ENCODE measurements at regions not wholly inside any gene's neighbourhood (a gene's known extent, or its start where the extent isn't known, plus 50 kb on each side); places are given as distances from the start of the nearest gene placed in this dataset.

DNA sequence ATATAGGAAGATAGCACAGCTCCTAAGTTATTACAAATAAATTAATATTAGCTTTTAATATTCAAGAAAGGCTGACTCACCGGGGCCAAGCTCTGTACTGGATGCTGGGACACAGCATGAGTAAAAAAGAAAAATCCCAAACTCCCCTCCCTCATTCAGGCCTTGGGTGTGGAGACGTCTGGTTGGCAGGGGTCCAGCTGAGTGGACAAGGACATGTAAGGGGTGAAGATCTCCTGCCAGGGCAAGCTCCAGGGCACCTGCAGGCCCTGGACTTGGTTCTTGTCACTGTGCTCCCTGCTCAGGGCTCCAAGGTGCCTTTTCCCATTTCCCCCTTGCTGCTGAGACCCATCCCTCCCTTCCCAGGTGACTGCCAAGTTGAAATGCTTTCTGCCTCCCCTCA lies 388.5 kb downstream of the ENC1 start:
- Histone ChIP-seq H3K9ac (replicated peaks; ENCODE audit: extremely low read depth, insufficient read depth, low read length) (no peak overlapping the region), H3K27me3 (ENCODE audit: control insufficient read depth in 2 of 2, insufficient read depth in 2 of 2, low read length in 2 of 2) (peaks cover 5 to 9% of the 10 kb centered on the region in 2 experiments), H3K4me3 (replicated peaks in 1 of 3; ENCODE audit: insufficient read depth in 1 of 3, low read depth in 1 of 3, low read length in 3 of 3) (no peak overlapping the region), H3K9me3 (replicated peaks; ENCODE audit: control insufficient read depth, insufficient read depth, low read length) (no peaks in the 10 kb centered on the region), H2AFZ (ENCODE audit: low read depth, low read length) (no peak overlapping the region), H3K79me2 (ENCODE audit: control insufficient read depth, insufficient read depth, low read length) (no peaks in the 10 kb centered on the region), H3K4me1 (ENCODE audit: control insufficient read depth, extremely low read depth, insufficient read depth, low read length) (peaks cover 9% of the 10 kb centered on the region), H3K27ac (ENCODE audit: insufficient read depth, low read depth, low read length) (no peak overlapping the region), H3K36me3 (ENCODE audit: control insufficient read depth in 2 of 2, extremely low read depth in 1 of 2, insufficient read depth in 2 of 2, low read length in 2 of 2) (no peaks in the 10 kb centered on the region), H3K4me2 (ENCODE audit: insufficient read depth, low read length) (no peak overlapping the region), H3K9me1 (replicated peaks; ENCODE audit: control insufficient read depth, extremely low read depth, insufficient read depth, low read length) (no peaks in the 10 kb centered on the region), H4K20me1 (replicated peaks; ENCODE audit: control insufficient read depth, extremely low read depth, insufficient read depth, low read length) (no peaks in the 10 kb centered on the region)
- intact Hi-C loops (cut with micrococcal nuclease): no loop called here
- no peak for FAIRE-seq
- no peak for DNase-seq (ENCODE audit: low read depth, low spot score)
- dilution Hi-C loops (cut with MboI; ENCODE audit: extremely low pct_ligation_motif_present, low sequenced_read_pairs): no loop called here
- ChIA-PET POLR2A (no interaction called here), CTCF (interaction anchor here (1.1 kb wide), 1 partner anchor 386 kb away, joined by 3 read pairs; no protein-coding TSS in a partner anchor)
- TF ChIP-seq, protein P1, sequence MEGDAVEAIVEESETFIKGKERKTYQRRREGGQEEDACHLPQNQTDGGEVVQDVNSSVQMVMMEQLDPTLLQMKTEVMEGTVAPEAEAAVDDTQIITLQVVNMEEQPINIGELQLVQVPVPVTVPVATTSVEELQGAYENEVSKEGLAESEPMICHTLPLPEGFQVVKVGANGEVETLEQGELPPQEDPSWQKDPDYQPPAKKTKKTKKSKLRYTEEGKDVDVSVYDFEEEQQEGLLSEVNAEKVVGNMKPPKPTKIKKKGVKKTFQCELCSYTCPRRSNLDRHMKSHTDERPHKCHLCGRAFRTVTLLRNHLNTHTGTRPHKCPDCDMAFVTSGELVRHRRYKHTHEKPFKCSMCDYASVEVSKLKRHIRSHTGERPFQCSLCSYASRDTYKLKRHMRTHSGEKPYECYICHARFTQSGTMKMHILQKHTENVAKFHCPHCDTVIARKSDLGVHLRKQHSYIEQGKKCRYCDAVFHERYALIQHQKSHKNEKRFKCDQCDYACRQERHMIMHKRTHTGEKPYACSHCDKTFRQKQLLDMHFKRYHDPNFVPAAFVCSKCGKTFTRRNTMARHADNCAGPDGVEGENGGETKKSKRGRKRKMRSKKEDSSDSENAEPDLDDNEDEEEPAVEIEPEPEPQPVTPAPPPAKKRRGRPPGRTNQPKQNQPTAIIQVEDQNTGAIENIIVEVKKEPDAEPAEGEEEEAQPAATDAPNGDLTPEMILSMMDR (IDR thresholded peaks at IDR 0.05; ENCODE audit: extremely low read depth in 1 of 2, insufficient read depth in 1 of 2, low read depth in 1 of 2, low read length in 2 of 2): no peak
- TF ChIP-seq MYC (IDR thresholded peaks at IDR 0.05; ENCODE audit: low read depth, low read length) (no peak), JUN (IDR thresholded peaks at IDR 0.05; ENCODE audit: borderline replicate concordance, insufficient read depth, insufficient read length, low read depth) (no peak), FOS (IDR thresholded peaks at IDR 0.05; ENCODE audit: borderline replicate concordance, insufficient read depth, low read length) (no peak), POLR2A (IDR thresholded peaks at IDR 0.05; ENCODE audit: low read depth, low read length) (no peak), EZH2 (IDR thresholded peaks at IDR 0.05; ENCODE audit: borderline replicate concordance, low read depth, low read length, severe bottlenecking) (no peak), POLR2AphosphoS5 (IDR thresholded peaks at IDR 0.05; ENCODE audit: insufficient read depth, low read depth, low read length) (no peak), GATA2 (IDR thresholded peaks at IDR 0.05; ENCODE audit: insufficient read depth, insufficient read length, low read depth, low read length) (no peak)
- TF ChIP-seq, protein P2, sequence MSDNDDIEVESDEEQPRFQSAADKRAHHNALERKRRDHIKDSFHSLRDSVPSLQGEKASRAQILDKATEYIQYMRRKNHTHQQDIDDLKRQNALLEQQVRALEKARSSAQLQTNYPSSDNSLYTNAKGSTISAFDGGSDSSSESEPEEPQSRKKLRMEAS (IDR thresholded peaks at IDR 0.05; ENCODE audit: insufficient read depth, insufficient read length): no peak
- no TSS peak for BruUV-seq (replicated peaks)

Data from endothelial cell of umbilical vein (primary cell).